ENCODE measurements at regions not wholly inside any gene's neighbourhood (a gene's known extent, or its start where the extent isn't known, plus 50 kb on each side); places are given as distances from the start of the nearest gene placed in this dataset.

DNA sequence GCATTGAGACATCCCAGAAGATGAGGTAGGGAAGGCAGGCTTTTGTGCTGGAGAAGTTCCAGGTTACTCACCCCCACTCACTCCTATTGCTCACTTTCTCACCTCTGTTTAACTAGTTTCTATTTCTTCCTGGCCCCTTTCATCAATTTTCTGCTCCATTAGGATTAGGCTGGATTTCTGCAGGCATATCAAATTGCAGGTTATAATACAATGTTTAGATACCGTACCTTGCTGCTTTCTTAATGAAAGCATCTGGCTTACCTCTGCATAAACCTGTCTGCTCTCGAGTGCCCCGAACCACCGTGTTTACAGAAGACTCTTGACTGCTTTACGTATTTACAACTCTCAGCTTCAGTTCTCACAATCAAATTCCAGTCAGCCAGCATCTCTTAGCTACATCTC is 173.7 kb downstream of the ADAMTS15 start:
- peak overlapping the region in 1 of 3 experiments; percentile 2 for H3K27ac Mint-ChIP-seq
- H3K36me3 Mint-ChIP-seq (ENCODE audit: low read depth), result no peaks in the 10 kb centered on the region
- peaks cover 32% of the 10 kb centered on the region for H3K4me1 Mint-ChIP-seq
- TF ChIP-seq, protein P1, sequence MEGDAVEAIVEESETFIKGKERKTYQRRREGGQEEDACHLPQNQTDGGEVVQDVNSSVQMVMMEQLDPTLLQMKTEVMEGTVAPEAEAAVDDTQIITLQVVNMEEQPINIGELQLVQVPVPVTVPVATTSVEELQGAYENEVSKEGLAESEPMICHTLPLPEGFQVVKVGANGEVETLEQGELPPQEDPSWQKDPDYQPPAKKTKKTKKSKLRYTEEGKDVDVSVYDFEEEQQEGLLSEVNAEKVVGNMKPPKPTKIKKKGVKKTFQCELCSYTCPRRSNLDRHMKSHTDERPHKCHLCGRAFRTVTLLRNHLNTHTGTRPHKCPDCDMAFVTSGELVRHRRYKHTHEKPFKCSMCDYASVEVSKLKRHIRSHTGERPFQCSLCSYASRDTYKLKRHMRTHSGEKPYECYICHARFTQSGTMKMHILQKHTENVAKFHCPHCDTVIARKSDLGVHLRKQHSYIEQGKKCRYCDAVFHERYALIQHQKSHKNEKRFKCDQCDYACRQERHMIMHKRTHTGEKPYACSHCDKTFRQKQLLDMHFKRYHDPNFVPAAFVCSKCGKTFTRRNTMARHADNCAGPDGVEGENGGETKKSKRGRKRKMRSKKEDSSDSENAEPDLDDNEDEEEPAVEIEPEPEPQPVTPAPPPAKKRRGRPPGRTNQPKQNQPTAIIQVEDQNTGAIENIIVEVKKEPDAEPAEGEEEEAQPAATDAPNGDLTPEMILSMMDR (IDR thresholded peaks at IDR 0.05; ENCODE audit: unreplicated experiment in 3 of 3), result no peak
- H3K27me3 Mint-ChIP-seq (ENCODE audit: low read depth), result peaks cover 9% of the 10 kb centered on the region
- H3K4me3 Mint-ChIP-seq, result no peak overlapping the region
- H3K9me3 Mint-ChIP-seq, result peaks cover 8% of the 10 kb centered on the region

DNA sequence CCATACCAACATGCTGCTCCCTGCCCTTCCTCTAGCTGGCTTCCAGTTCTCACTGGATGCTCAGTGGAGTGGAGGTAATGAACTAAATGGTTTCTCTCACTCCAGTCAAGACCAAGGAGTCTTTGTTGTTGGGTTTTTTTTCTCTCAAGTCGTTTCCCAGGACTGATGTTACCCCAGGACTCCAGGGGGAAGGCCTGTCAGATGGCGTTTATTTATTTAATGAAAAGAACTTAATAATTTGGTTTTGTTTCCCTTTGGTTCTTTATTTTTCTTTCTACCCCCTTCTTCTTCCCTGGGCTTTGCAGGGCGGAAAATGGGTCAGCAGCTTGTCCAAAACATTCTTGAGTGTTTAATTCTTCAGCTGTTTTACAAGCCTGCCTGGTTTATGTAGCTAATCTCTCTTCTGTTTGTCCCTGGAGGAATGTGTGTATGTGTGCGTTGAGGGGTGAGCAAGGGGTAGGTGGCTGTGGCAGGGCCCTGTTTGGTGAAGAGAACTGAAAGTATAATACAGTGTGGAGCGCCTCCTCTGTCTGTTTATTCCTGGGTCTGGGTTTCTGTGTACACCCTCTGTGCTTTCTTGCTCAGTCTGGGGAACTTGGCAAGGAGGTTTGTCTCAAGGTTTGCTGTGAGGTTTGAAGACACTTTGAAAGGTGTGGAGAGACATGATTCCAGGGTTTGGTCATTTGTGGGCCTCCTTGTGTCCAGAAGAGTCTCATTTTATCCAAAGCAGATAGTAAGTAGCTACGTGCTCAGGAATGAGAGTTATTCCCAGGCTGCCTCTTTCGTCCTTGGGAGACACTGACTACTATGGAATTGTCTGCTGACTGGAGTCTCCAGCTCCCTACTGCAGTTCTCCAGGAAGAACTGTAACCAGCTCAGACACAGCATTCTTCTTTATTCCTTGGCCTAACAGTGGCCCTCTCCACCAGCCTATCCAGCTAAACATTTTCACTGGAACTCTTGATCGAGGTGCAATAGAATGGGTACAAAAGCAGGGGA is 175.5 kb downstream of the ADAMTS15 start:
- peak overlapping the region in 2 of 3 experiments; percentile 36 to 37 for H3K27ac Mint-ChIP-seq
- H3K4me1 Mint-ChIP-seq, result peaks cover 35% of the 10 kb centered on the region
- no peak overlapping the region for H3K4me3 Mint-ChIP-seq
- H3K36me3 Mint-ChIP-seq (ENCODE audit: low read depth), result no peaks in the 10 kb centered on the region
- H3K27me3 Mint-ChIP-seq (ENCODE audit: low read depth), result peaks cover 9% of the 10 kb centered on the region
- TF ChIP-seq, protein P1 (IDR thresholded peaks at IDR 0.05; ENCODE audit: unreplicated experiment in 3 of 3), result no peak
- peaks cover 6% of the 10 kb centered on the region for H3K9me3 Mint-ChIP-seq

DNA sequence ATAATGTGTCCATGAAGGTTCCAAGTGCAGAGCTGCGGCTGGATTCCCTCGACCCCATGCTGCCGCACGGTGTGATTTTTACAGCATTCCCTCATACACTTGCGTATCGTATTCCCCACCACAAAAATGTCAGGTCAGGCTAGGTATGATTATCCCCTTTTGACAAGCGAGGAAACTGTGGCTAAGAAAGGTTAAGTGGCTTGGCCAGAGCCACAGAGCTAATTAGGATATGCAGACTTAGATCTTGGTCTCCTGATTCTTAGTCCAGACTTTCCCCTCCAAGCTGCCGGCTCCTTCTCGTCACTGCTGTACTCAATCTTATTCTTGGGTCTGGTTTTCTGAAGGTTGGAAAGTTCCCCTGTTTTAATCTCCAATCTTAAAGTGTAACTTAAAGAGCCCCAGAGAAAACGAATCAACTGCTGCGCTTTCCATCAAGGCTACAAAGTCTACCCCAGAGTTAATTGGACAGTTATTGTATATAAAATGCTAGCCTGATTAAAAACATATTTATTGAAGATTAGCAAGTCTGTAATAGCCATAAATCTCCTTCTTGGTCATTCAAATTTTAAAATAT is 176.6 kb downstream of the ADAMTS15 start:
- H3K27ac Mint-ChIP-seq, result peak overlapping the region in 1 of 3 experiments; percentile 28

DNA sequence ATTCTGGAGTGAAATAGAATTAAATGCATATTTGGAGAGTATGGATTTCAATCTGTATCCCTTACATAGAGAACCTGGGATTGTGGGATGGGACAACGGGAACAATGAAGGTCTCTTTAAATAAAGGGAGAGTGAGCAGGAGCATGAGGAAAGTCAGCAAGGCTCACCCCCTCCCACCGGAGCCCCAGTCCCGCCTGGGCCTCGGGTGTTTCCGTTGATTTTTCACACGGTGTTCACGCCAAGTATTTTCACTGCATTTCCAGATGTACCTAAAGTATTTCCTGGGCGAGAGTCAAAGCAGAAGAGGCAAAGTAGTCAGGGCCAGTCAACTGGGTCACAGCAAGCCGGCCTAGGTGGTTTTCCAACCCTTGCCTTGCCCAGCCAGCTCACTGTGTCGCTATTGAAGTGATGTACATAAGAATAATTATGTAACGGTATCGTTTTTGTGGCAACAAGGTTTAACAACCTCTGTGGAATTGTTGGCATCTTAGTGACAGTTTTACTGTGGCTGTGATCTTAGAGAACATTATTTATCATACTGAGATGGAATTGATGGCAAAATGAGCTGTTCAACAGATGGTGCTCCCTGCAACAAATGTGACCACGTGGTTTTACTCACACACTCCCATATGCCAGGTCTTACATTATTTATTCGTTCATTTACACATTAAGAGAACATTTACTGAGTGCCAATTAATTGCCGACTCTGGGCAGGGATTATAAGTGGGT is 177.3 kb downstream of the ADAMTS15 start:
- Mint-ChIP-seq H3K4me1 (peaks cover 39% of the 10 kb centered on the region), H3K4me3 (no peak overlapping the region), H3K27me3 (ENCODE audit: low read depth) (peaks cover 9% of the 10 kb centered on the region), H3K9me3 (no peaks in the 10 kb centered on the region), H3K36me3 (ENCODE audit: low read depth) (no peaks in the 10 kb centered on the region), H3K27ac (peak overlapping the region in 1 of 3 experiments; percentile 28)
- TF ChIP-seq, protein P1 (IDR thresholded peaks at IDR 0.05; ENCODE audit: unreplicated experiment in 3 of 3), result no peak

More for the DNA sequence above, 176.6 kb downstream of the ADAMTS15 start:
- TF ChIP-seq, protein P1 (IDR thresholded peaks at IDR 0.05; ENCODE audit: unreplicated experiment in 3 of 3), result no peak
- no peaks in the 10 kb centered on the region for H3K36me3 Mint-ChIP-seq (ENCODE audit: low read depth)
- H3K4me3 Mint-ChIP-seq, result no peak overlapping the region
- H3K4me1 Mint-ChIP-seq, result peaks cover 39% of the 10 kb centered on the region
- peaks cover 9% of the 10 kb centered on the region for H3K27me3 Mint-ChIP-seq (ENCODE audit: low read depth)
- H3K9me3 Mint-ChIP-seq, result no peaks in the 10 kb centered on the region

DNA sequence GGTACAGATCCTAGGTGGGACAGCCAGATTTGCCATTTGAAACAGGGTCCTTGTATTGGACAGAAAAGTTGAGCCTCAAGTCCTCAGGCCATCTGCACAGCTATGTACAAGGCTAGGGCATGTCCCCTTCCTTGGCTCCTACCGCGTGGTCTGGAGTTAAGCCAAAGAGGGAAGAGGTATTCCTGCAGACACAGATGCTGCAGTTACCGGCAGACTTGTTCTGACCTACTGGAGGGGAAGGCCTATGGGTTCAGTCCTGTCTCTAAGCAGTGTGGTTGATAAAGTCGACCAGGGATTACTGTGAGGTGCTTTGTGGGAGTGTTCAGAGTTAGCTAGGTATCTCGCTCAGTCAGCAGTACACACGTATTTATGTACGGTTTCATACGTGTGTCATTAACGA is 180.6 kb downstream of the ADAMTS15 start:
- H3K36me3 Mint-ChIP-seq (ENCODE audit: low read depth), result no peaks in the 10 kb centered on the region
- peak overlapping the region in 1 of 3 experiments; percentile 49 for H3K27ac Mint-ChIP-seq
- H3K4me3 Mint-ChIP-seq, result no peak overlapping the region
- peaks cover 3% of the 10 kb centered on the region for H3K9me3 Mint-ChIP-seq
- peaks cover 26% of the 10 kb centered on the region for H3K4me1 Mint-ChIP-seq
- no peaks in the 10 kb centered on the region for H3K27me3 Mint-ChIP-seq (ENCODE audit: low read depth)
- TF ChIP-seq, protein P1 (IDR thresholded peaks at IDR 0.05; ENCODE audit: unreplicated experiment in 3 of 3), result no peak
